Endothelial cell of umbilical vein (primary cell): ENCODE measurements at regions not wholly inside any gene's neighbourhood (a gene's known extent, or its start where the extent isn't known, plus 50 kb on each side); places are given as distances from the start of the nearest gene placed in this dataset.

ENCODE experiments used
- BruUV-seq: library from RNA; stranded (reverse); fragments of 400-500 nt; replicated peaks from 2 replicates; lab custom pipeline; 2021; lab: Mats Ljungman, UMichigan
- CTCF ChIA-PET: fragments of 300-600, 350-600 bp; sonication (Branson Sonifier 250); formaldehyde crosslinking; loops from one replicate; lab custom pipeline; 2021; ENCODE audit warnings: antibody characterized with exemption, inconsistent platforms; lab: Charles Lee
- POLR2A ChIA-PET: fragments of 300-600, 350-600 bp; sonication (Branson Sonifier 250); formaldehyde crosslinking; loops from one replicate; lab custom pipeline; 2021; ENCODE audit warnings: antibody characterized with exemption, inconsistent platforms; lab: Charles Lee
- DNase-seq: peaks from one replicate; pipeline ENCODE4 v3.0.0-alpha.2; 2011; ENCODE audit warnings: low read depth, low spot score
- FAIRE-seq: peaks from 2 replicates; lab custom pipeline; 2011; peaks lifted over from hg19 to GRCh38; lab: Jason Lieb, UNC
- H2AFZ ChIP-seq: 2 replicates; pipeline ENCODE4 v1.6.0; 2012; ENCODE audit warnings: low read depth, low read length, control low read depth, inconsistent platforms
- H3K27ac ChIP-seq: 2 replicates; pipeline ENCODE4 v1.5.1; 2011; ENCODE audit warnings: low read depth, mild to moderate bottlenecking, control low read depth, low read length, moderate library complexity; ENCODE audit not compliant: insufficient read depth
- H3K27me3 ChIP-seq, 2 experiments: 2 replicates each; pipeline versions ENCODE4 v1.6.0 to v1.6.1; 2011; ENCODE audit warnings: low read length in 2 of 2, mixed read lengths in 1 of 2; ENCODE audit not compliant: control insufficient read depth in 2 of 2, insufficient read depth in 2 of 2
- H3K36me3 ChIP-seq, 2 experiments: 2 replicates in 1 of 2; 3 replicates in 1 of 2; pipeline ENCODE4 v1.5.1; 2011; ENCODE audit warnings: low read length in 2 of 2, mild to moderate bottlenecking in 1 of 2, moderate library complexity in 1 of 2; ENCODE audit not compliant: control insufficient read depth in 2 of 2, insufficient read depth in 2 of 2; ENCODE audit errors: extremely low read depth in 1 of 2
- H3K4me1 ChIP-seq: 3 replicates; pipeline ENCODE4 v1.5.1; 2011; ENCODE audit warnings: mild to moderate bottlenecking, low read length; ENCODE audit not compliant: control insufficient read depth, insufficient read depth; ENCODE audit errors: extremely low read depth
- H3K4me2 ChIP-seq: 2 replicates; pipeline ENCODE4 v1.6.1; 2011; ENCODE audit warnings: low read length, control low read depth, mixed read lengths; ENCODE audit not compliant: insufficient read depth
- H3K4me3 ChIP-seq, 3 experiments: fragments of 200-600 bp in 1 of 3; sonication (generic), shearing (Covaris generic) in 1 of 3; replicated peaks in 1 of 3; 2 replicates each; pipeline ENCODE4 v1.5.1; 2011 to 2016; ENCODE audit warnings: control low read depth in 3 of 3, low read length in 3 of 3, mild to moderate bottlenecking in 2 of 3, inconsistent platforms in 1 of 3, low read depth in 1 of 3, moderate library complexity in 1 of 3; ENCODE audit not compliant: insufficient read depth in 1 of 3
- H3K79me2 ChIP-seq: 2 replicates; pipeline ENCODE4 v1.6.0; 2012; ENCODE audit warnings: low read length, inconsistent platforms; ENCODE audit not compliant: control insufficient read depth, insufficient read depth
- H3K9ac ChIP-seq: replicated peaks from 2 replicates; pipeline ENCODE3; 2011; ENCODE audit warnings: low read length, control low read depth; ENCODE audit not compliant: insufficient read depth; ENCODE audit errors: extremely low read depth
- H3K9me1 ChIP-seq: replicated peaks from 3 replicates; pipeline ENCODE4 v1.6.0; 2011; ENCODE audit warnings: mild to moderate bottlenecking, low read length; ENCODE audit not compliant: control insufficient read depth, insufficient read depth; ENCODE audit errors: extremely low read depth
- H3K9me3 ChIP-seq: replicated peaks from 2 replicates; pipeline ENCODE4 v1.5.1; 2012; ENCODE audit warnings: low read length, inconsistent platforms; ENCODE audit not compliant: control insufficient read depth, insufficient read depth
- H4K20me1 ChIP-seq: replicated peaks from 2 replicates; pipeline ENCODE3; 2011; ENCODE audit warnings: mild to moderate bottlenecking, low read length; ENCODE audit not compliant: control insufficient read depth, insufficient read depth; ENCODE audit errors: extremely low read depth
- CTCF ChIP-seq, 2 donors: IDR thresholded peaks; 1 replicate in 1 of 2; 2 replicates in 1 of 2; pipeline ENCODE4 v1.5.1; 2011; ENCODE audit warnings: low read length in 2 of 2, mild to moderate bottlenecking in 2 of 2, moderate library complexity in 2 of 2, control low read depth in 1 of 2, inconsistent platforms in 1 of 2, low read depth in 1 of 2; ENCODE audit not compliant: insufficient read depth in 1 of 2; ENCODE audit errors: extremely low read depth in 1 of 2
- EZH2 ChIP-seq: IDR thresholded peaks from 2 replicates; pipeline ENCODE4 v1.6.1; 2012; ENCODE audit warnings: borderline replicate concordance, low read depth, mild to moderate bottlenecking, moderate library complexity, low read length, inconsistent platforms; ENCODE audit not compliant: severe bottlenecking
- FOS ChIP-seq: IDR thresholded peaks from 2 replicates; pipeline ENCODE4 v1.6.1; 2011; ENCODE audit warnings: mild to moderate bottlenecking, low read length, moderate library complexity, borderline replicate concordance; ENCODE audit not compliant: insufficient read depth
- GATA2 ChIP-seq: IDR thresholded peaks from 2 replicates; pipeline ENCODE4 v1.7.0; 2011; ENCODE audit warnings: low read depth, mild to moderate bottlenecking, moderate library complexity, mixed read lengths, low read length; ENCODE audit not compliant: insufficient read length, insufficient read depth
- JUN ChIP-seq: IDR thresholded peaks from 2 replicates; pipeline ENCODE4 v1.6.1; 2011; ENCODE audit warnings: borderline replicate concordance, low read depth; ENCODE audit not compliant: insufficient read length, insufficient read depth
- MAX ChIP-seq: IDR thresholded peaks from 2 replicates; pipeline ENCODE4 v1.6.1; 2011; ENCODE audit not compliant: insufficient read depth, insufficient read length
- MYC ChIP-seq: IDR thresholded peaks from one replicate; pipeline ENCODE4 v1.6.1; 2011; ENCODE audit warnings: mild to moderate bottlenecking, low read depth, low read length
- POLR2A ChIP-seq: IDR thresholded peaks from 2 replicates; pipeline ENCODE4 v1.6.1; 2012; ENCODE audit warnings: low read depth, mild to moderate bottlenecking, control low read depth, low read length
- POLR2AphosphoS5 ChIP-seq: IDR thresholded peaks from 2 replicates; pipeline ENCODE4 v1.6.1; 2012; ENCODE audit warnings: low read depth, mild to moderate bottlenecking, control low read depth, low read length, moderate library complexity; ENCODE audit not compliant: insufficient read depth
- dilution Hi-C: fragments of 300-500 bp; cut with MboI; formaldehyde crosslinking; loops from one replicate; pipeline ENCODE4 v1.15.0; 2019; ENCODE audit warnings: low sequenced_read_pairs; ENCODE audit not compliant: extremely low pct_ligation_motif_present
- intact Hi-C: fragments of 100-400 bp; cut with micrococcal nuclease; formaldehyde crosslinking; loops from one replicate; pipeline ENCODE4 v1.10.0; 2022

- TF ChIP-seq FOS (no peak), POLR2AphosphoS5 (no peak), CTCF (IDR thresholded peaks at IDR 0.05; ENCODE audit: extremely low read depth in 1 of 2, insufficient read depth in 1 of 2, low read depth in 1 of 2, low read length in 2 of 2) (no peak), POLR2A (no peak), GATA2 (no peak), MYC (no peak), MAX (no peak), EZH2 (no peak), JUN (no peak)
- BruUV-seq, result no TSS peak
- Histone ChIP-seq H2AFZ (no peak overlapping the region), H3K4me3 (no peak overlapping the region), H3K27me3 (no peaks in the 10 kb centered on the region), H3K4me2 (no peak overlapping the region), H4K20me1 (no peaks in the 10 kb centered on the region), H3K9me1 (no peaks in the 10 kb centered on the region), H3K79me2 (no peaks in the 10 kb centered on the region), H3K27ac (no peak overlapping the region), H3K9me3 (no peaks in the 10 kb centered on the region), H3K4me1 (no peaks in the 10 kb centered on the region), H3K36me3 (no peaks in the 10 kb centered on the region), H3K9ac (no peak overlapping the region)
- FAIRE-seq (no peak), DNase-seq (no peak)
- intact Hi-C loops, result no loop called here
- ChIA-PET POLR2A (interaction anchor here (0.6 kb wide), 1 partner anchor 18 kb away, joined by 6 read pairs; no protein-coding TSS in a partner anchor), CTCF (no interaction called here)
- dilution Hi-C loops, result no loop called here
Measured at GRCh38 chr17:63193827-63194226, 227.8 kb downstream of the TANC2 start.
